ENCODE measurements at regions not wholly inside any gene's neighbourhood (a gene's known extent, or its start where the extent isn't known, plus 50 kb on each side); places are given as distances from the start of the nearest gene placed in this dataset.

DNA sequence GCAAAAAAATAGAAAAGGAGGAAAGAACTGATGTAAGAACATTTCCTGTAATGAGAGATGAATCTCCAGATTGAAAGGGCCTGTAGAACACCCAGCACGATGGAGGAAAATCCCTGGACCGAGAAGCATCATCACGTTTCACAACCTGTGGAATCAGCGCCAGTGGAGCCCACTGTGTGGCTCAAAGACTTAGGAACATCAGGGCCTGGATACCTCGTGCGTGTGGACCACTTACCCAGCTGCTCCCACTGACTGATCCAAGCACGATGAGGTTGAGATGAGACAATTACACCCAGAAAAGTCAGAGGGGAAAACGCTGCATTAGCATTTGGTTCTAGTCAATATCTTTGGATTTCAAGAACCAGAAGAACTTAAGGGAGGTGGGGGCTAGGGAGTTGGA is 224.6 kb downstream of the SYK start:
- H3K4me1 ChIP-seq (ENCODE audit: control insufficient read depth, insufficient read depth, low read length) = no peaks in the 10 kb centered on the region
- no peak overlapping the region for H3K9ac ChIP-seq (ENCODE audit: low read depth, low read length)
- H3K27me3 ChIP-seq (ENCODE audit: control insufficient read depth, insufficient read depth, low read length) = peaks cover 19% of the 10 kb centered on the region
- no peaks in the 10 kb centered on the region for H3K36me3 ChIP-seq (ENCODE audit: insufficient read depth, low read length)
- H3K9me3 ChIP-seq (replicated peaks; ENCODE audit: low read length) = no peaks in the 10 kb centered on the region
- H3K4me2 ChIP-seq (ENCODE audit: low read length) = no peak overlapping the region
- no peak overlapping the region for H3K4me3 ChIP-seq (ENCODE audit: low read length)

DNA sequence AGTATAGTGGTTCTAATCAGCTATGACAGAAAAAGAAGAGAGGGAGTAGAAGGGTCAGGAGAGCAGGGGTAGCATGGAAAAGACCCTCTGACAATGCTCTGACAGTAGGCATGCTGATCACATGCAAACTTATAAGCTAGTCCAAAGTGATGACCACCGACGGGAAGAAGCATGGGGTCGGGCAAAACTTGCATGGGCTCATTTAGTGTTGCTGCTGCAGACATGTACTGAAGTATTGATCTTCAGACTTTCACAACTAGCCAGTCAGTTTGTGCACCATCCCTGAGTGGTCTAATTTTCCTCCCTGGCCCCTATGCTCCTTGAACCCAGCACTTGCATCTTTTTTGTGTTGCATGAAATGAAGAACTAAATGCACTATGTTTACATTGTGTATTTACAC is 225.4 kb downstream of the SYK start:
- Histone ChIP-seq H3K36me3 (ENCODE audit: insufficient read depth, low read length) (no peaks in the 10 kb centered on the region), H3K4me3 (ENCODE audit: low read length) (no peak overlapping the region), H3K9ac (ENCODE audit: low read depth, low read length) (no peak overlapping the region), H3K4me1 (ENCODE audit: control insufficient read depth, insufficient read depth, low read length) (no peaks in the 10 kb centered on the region), H3K4me2 (ENCODE audit: low read length) (no peak overlapping the region), H3K9me3 (replicated peaks; ENCODE audit: low read length) (no peaks in the 10 kb centered on the region), H3K27me3 (ENCODE audit: control insufficient read depth, insufficient read depth, low read length) (peaks cover 26% of the 10 kb centered on the region)

DNA sequence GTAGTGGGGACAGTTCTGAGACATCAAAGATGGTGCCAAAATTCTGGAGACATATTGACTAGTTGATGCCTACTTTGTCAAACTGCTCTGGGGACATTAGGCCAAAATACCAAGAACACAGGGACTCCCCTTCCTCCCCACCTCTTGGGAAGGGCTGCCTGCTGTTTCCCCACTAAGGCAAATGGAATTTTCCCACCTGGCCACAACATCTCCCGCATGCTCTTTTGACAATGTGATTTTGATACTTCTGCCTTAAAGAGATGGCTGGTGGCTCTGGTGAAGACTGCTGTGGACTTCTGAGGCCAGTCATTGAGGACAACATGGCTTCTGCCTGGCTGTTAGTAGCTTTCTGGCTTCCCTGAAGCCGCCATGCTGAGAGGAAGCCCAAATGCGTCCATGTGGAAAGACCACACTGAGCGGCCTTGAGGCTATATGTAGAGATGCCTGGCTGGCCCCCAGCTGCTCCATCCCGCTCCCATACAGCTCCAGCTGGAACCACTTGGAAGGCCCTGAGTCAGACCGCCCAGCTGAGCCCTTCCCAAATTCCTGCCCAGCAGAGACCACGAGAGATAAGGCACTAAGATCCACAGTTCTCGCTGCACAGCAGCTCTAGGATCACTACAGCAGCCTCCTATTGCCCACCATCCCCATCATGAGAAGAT is 226.7 kb downstream of the SYK start:
- no peak overlapping the region for H3K9ac ChIP-seq (ENCODE audit: low read depth, low read length)
- H3K9me3 ChIP-seq (replicated peaks; ENCODE audit: low read length) = no peaks in the 10 kb centered on the region
- no peaks in the 10 kb centered on the region for H3K36me3 ChIP-seq (ENCODE audit: insufficient read depth, low read length)
- H3K4me2 ChIP-seq (ENCODE audit: low read length) = no peak overlapping the region
- no peaks in the 10 kb centered on the region for H3K4me1 ChIP-seq (ENCODE audit: control insufficient read depth, insufficient read depth, low read length)
- peaks cover 26% of the 10 kb centered on the region for H3K27me3 ChIP-seq (ENCODE audit: control insufficient read depth, insufficient read depth, low read length)
- no peak overlapping the region for H3K4me3 ChIP-seq (ENCODE audit: low read length)

DNA sequence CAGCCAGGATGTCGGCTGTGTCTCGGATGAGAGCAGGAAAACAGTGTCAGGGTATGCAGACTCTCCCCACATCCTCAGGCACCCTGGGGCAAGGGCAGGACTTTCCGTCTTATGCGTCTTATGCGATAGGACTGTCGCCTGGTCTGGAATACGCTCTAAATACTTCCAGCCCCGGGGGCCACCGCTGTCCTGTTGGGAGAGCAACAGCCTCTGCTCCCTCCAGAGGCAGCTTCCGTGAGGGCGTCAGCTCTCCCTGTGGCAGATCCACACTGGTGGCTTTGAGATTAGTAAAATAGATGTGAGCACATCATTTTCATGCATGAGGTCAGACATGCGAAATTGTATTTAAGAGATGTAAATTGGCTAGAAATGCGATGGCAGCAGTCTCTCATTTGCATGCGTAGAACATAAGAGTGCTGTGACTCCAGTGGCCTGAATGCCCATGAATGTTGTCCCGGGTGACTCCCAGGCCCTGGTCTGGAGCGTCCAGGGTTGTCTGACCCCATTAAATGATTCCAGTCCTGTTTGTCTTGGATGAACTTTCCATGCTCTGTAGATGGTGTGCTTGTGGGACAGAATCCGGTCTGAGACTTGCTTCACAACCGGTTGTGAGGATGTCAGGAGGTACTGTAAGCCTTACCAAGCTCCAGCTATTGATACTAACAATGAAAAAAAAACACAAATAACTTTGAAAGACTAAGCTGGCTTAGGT is 228.2 kb downstream of the SYK start:
- Histone ChIP-seq H3K9ac (ENCODE audit: low read depth, low read length) (no peak overlapping the region), H3K4me2 (ENCODE audit: low read length) (no peak overlapping the region), H3K27me3 (ENCODE audit: control insufficient read depth, insufficient read depth, low read length) (peaks cover 21% of the 10 kb centered on the region), H3K9me3 (replicated peaks; ENCODE audit: low read length) (no peaks in the 10 kb centered on the region), H3K36me3 (ENCODE audit: insufficient read depth, low read length) (no peaks in the 10 kb centered on the region), H3K4me3 (ENCODE audit: low read length) (no peak overlapping the region), H3K4me1 (ENCODE audit: control insufficient read depth, insufficient read depth, low read length) (no peaks in the 10 kb centered on the region)

DNA sequence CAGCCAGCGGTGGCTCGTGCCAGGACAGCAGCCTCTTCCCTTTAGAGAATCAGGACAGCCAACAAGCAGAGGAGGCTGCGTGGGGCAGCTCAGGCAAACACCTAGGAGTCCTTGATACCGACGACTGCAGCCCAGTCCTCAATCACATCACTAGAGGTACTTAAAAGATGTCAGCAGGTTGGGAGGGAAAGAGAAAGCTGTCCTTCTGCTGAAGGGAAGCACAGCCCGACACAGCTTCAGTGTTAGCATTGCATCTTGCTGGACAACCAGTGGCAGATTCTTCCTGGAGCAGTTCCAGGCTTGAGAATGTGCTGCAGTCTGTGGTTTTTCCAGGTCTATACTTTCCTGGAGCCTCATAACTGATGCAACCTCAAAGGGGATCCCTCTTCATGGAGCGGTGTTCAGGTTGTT is 230.5 kb downstream of the SYK start:
- Histone ChIP-seq H3K4me2 (ENCODE audit: low read length) (no peak overlapping the region), H3K36me3 (ENCODE audit: insufficient read depth, low read length) (no peaks in the 10 kb centered on the region), H3K4me1 (ENCODE audit: control insufficient read depth, insufficient read depth, low read length) (peaks cover 4% of the 10 kb centered on the region), H3K27me3 (ENCODE audit: control insufficient read depth, insufficient read depth, low read length) (peaks cover 13% of the 10 kb centered on the region), H3K9ac (ENCODE audit: low read depth, low read length) (no peak overlapping the region), H3K9me3 (replicated peaks; ENCODE audit: low read length) (no peaks in the 10 kb centered on the region), H3K4me3 (ENCODE audit: low read length) (no peak overlapping the region)

DNA sequence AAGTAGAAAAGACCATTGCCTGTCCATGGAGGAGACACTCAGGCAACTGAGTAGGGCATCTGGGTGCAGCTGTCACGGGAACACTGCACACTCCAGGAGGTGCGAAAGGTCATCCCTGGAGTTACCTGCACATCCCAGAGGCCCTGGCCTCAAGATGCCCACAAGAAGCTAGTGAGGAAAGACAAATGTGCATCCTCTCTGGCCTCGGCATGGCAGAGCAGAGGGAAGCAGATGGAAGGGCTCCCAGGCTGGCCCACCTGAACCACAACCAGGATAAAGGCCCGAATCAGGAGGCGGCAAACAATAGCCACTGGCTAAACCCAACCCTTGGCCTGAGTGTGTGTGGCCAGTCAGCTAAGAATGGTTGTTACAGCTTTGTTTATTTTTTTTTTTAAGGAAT is 231.7 kb downstream of the SYK start:
- Histone ChIP-seq H3K4me1 (ENCODE audit: control insufficient read depth, insufficient read depth, low read length) (peaks cover 15% of the 10 kb centered on the region), H3K9me3 (replicated peaks; ENCODE audit: low read length) (no peaks in the 10 kb centered on the region), H3K27me3 (ENCODE audit: control insufficient read depth, insufficient read depth, low read length) (peaks cover 12% of the 10 kb centered on the region), H3K36me3 (ENCODE audit: insufficient read depth, low read length) (no peaks in the 10 kb centered on the region), H3K4me2 (ENCODE audit: low read length) (no peak overlapping the region), H3K9ac (ENCODE audit: low read depth, low read length) (no peak overlapping the region), H3K4me3 (ENCODE audit: low read length) (no peak overlapping the region)

DNA sequence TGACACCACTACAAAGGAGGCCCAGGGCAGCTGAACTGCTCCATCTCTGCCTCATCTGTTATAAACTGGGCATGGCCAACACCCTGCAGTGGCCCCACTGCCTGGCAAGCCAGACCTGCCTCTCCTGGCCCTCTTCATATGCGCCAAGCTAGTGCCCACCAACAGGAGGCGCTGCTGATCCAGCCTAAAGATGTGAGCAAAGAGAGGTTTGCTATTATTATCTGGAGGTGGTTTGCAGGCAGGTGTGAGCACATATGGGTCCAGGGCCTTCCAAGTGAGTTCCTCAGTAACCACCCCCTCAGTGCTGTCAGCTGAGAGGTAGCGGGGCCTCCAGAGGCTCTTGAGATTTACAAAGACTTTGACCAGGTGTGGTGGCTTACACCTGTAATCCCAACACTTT is 232.2 kb downstream of the SYK start:
- H3K27me3 ChIP-seq (ENCODE audit: control insufficient read depth, insufficient read depth, low read length) = peaks cover 12% of the 10 kb centered on the region
- H3K36me3 ChIP-seq (ENCODE audit: insufficient read depth, low read length) = no peaks in the 10 kb centered on the region
- H3K4me1 ChIP-seq (ENCODE audit: control insufficient read depth, insufficient read depth, low read length) = peaks cover 21% of the 10 kb centered on the region
- H3K9ac ChIP-seq (ENCODE audit: low read depth, low read length) = no peak overlapping the region
- H3K4me2 ChIP-seq (ENCODE audit: low read length) = no peak overlapping the region
- H3K4me3 ChIP-seq (ENCODE audit: low read length) = no peak overlapping the region
- H3K9me3 ChIP-seq (replicated peaks; ENCODE audit: low read length) = no peaks in the 10 kb centered on the region

DNA sequence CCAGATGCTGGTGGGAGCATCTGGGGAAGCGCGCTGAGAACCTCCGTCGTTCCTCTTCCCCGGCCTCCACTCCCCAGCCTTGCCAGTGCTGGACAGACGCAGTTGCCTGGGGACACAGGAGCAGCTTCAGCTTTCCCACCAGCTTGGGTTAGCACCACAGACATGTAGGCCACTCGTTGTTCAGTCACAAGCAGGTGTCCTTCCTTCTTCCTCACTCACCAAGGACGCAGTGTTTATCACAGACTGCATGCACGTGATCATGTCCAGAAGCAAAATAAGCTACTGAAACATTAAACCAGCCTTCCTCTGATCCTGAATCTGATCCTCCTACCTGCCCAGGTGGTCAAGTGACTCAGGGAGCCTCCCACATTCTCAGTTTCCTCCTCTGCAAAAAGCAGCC is 232.9 kb downstream of the SYK start:
- Histone ChIP-seq H3K4me3 (ENCODE audit: low read length) (no peak overlapping the region), H3K27me3 (ENCODE audit: control insufficient read depth, insufficient read depth, low read length) (peaks cover 12% of the 10 kb centered on the region), H3K9ac (ENCODE audit: low read depth, low read length) (no peak overlapping the region), H3K9me3 (replicated peaks; ENCODE audit: low read length) (no peaks in the 10 kb centered on the region), H3K4me2 (ENCODE audit: low read length) (no peak overlapping the region), H3K36me3 (ENCODE audit: insufficient read depth, low read length) (no peaks in the 10 kb centered on the region), H3K4me1 (ENCODE audit: control insufficient read depth, insufficient read depth, low read length) (peaks cover 21% of the 10 kb centered on the region)

DNA sequence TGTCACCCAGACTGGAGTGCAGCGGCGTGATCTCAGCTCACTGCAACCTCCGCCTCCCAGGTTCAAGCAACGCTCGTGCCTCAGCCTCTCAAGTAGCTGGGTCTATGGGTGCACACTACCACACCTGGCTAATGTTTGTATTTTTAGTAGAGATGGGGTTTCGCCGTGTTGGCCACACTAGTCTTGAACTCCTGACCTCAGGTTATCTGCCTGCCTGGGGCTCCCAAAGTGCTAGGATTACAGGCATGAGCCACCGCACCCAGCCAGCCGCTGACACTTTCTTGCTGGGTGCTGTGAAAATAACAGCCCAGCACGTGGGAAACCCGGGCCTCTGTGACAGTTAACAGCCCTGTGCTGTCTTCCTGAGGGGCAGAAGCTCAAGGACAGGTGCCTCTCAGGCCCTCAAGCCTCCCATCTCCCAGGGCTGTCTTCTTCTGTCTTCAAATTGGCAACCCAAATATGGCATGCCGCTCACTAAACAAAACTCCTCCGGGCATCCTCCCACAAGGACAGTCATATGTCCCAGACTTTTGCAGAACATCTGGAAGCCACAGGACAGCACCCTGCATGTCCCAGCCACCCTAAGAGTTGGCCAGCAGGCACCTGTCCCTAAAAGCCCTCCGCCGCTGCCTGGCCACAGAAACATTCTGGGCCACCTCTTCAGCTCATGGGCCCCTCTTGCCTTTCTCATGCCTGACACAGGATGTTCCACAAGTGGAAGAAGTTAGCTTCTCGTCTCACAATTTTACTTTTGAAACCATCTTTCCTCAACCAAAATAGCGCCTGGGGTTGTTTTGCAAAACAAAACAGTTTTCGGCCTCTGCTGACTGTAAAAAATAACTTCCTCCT is 233.6 kb downstream of the SYK start:
- Histone ChIP-seq H3K9ac (ENCODE audit: low read depth, low read length) (no peak overlapping the region), H3K27me3 (ENCODE audit: control insufficient read depth, insufficient read depth, low read length) (peaks cover 12% of the 10 kb centered on the region), H3K9me3 (replicated peaks; ENCODE audit: low read length) (no peaks in the 10 kb centered on the region), H3K4me3 (ENCODE audit: low read length) (no peak overlapping the region), H3K36me3 (ENCODE audit: insufficient read depth, low read length) (no peaks in the 10 kb centered on the region), H3K4me2 (ENCODE audit: low read length) (no peak overlapping the region), H3K4me1 (ENCODE audit: control insufficient read depth, insufficient read depth, low read length) (peaks cover 21% of the 10 kb centered on the region)

DNA sequence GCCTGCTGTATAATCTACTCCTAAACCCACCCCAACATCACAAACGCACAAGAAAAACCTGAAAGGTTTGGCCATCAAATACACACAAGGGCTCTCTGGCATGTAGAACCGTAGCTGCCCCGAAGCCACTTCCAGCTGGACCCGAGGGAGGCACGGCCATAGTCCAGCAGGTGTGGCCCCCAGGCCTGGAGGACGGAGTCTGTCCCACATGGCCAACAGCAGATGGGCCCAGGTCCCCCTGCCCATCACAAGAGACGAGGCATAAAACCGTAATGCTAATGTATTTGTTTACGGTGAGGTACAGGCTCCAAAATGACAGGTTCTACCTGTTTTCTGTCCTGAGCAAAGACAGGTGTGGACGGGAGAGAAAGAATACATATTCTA is 234.2 kb downstream of the SYK start:
- H3K4me3 ChIP-seq (ENCODE audit: low read length) = no peak overlapping the region
- H3K4me1 ChIP-seq (ENCODE audit: control insufficient read depth, insufficient read depth, low read length) = peaks cover 21% of the 10 kb centered on the region
- H3K36me3 ChIP-seq (ENCODE audit: insufficient read depth, low read length) = no peaks in the 10 kb centered on the region
- peaks cover 12% of the 10 kb centered on the region for H3K27me3 ChIP-seq (ENCODE audit: control insufficient read depth, insufficient read depth, low read length)
- H3K9ac ChIP-seq (ENCODE audit: low read depth, low read length) = no peak overlapping the region
- no peaks in the 10 kb centered on the region for H3K9me3 ChIP-seq (replicated peaks; ENCODE audit: low read length)
- no peak overlapping the region for H3K4me2 ChIP-seq (ENCODE audit: low read length)

DNA sequence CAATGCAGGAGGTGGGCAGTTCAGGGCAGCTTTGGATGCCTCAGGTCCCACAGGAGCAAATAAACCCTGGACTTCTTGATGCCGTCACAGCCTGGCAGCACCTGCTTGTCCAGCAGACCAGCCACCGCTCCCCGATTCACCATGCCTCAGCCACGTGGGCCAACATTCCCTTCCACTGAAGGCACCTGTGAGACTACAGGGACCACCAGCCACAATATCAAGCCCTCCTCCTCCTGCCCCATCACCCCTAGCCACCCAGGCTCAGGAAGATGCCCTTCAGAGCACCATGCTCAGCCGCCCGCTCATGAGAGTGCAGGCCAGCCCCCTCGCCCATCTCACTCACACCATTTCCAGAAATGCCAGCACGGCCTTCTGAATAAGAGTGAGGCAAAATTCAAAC is 234.7 kb downstream of the SYK start:
- no peaks in the 10 kb centered on the region for H3K36me3 ChIP-seq (ENCODE audit: insufficient read depth, low read length)
- H3K9me3 ChIP-seq (replicated peaks; ENCODE audit: low read length) = no peaks in the 10 kb centered on the region
- H3K27me3 ChIP-seq (ENCODE audit: control insufficient read depth, insufficient read depth, low read length) = peaks cover 6% of the 10 kb centered on the region
- no peak overlapping the region for H3K9ac ChIP-seq (ENCODE audit: low read depth, low read length)
- no peak overlapping the region for H3K4me3 ChIP-seq (ENCODE audit: low read length)
- no peak overlapping the region for H3K4me2 ChIP-seq (ENCODE audit: low read length)
- H3K4me1 ChIP-seq (ENCODE audit: control insufficient read depth, insufficient read depth, low read length) = peaks cover 21% of the 10 kb centered on the region

Measured in skeletal muscle satellite cell (primary cell).